ENCODE measurements at regions not wholly inside any gene's neighbourhood (a gene's known extent, or its start where the extent isn't known, plus 50 kb on each side); places are given as distances from the start of the nearest gene placed in this dataset.

DNA sequence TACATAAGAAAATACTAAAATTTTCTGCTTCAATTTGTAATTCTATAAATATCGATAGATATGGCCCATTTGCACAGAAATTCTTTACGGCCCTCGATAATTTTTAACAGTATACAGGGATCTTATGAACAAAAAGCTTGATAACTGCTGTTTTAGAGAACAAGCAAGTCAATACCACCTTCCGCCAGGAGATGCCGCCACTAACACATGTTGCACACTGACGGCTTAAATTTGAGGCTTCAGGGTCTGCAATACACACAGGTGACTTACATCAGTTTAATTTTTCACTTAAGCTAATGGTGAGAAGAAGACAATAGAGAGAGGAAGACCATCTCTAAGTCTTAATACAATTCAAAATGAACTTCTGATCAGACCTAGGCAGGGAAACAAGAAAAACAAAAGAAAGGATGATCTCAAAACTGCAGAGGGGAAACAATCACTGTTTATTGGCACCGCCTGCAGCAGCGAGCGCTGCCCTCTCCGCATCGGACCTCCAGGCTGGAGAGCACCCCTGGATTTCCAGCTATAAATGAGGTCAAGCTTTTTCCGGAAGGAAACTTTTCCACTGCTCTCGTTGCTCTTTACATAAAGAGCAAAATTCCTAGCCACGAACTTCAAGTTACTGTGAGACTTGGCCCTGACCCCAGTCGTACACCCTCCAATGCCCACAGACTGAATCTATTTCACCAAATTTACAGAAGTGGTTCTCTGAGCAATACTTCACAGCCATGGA, 53.9 kb downstream of the OTOR start:
- DNase-seq (peak in 2 of 3 donors; percentile 28 to 57), ATAC-seq (ENCODE audit: low read depth in 2 of 2) (no peak)
- no peaks in the 10 kb centered on the region for H3K36me3 ChIP-seq (ENCODE audit: control insufficient read depth, insufficient read depth, low read length)
- H3K27me3 ChIP-seq (ENCODE audit: control insufficient read depth, insufficient read depth, low read length): peaks cover 9% of the 10 kb centered on the region
- H3K4me1 ChIP-seq (ENCODE audit: control insufficient read depth, insufficient read depth, low read length, poor library complexity, severe bottlenecking): no peaks in the 10 kb centered on the region
- Mint-ChIP-seq H3K4me3 (no peak overlapping the region), H3K4me1 (peaks cover 0 to 1% (median 0%) of the 10 kb centered on the region in 4 donors), H3K27ac (no peak overlapping the region), H3K27me3 (peaks cover 26% of the 10 kb centered on the region), H3K36me3 (no peaks in the 10 kb centered on the region), H3K9me3 (peaks cover 0 to under 1% (median 0%) of the 10 kb centered on the region in 7 donors)
- no peak overlapping the region for H3K4me3 ChIP-seq (ENCODE audit: low read depth, low read length)
- H3K27ac ChIP-seq (ENCODE audit: insufficient read depth, low read length, poor library complexity, severe bottlenecking): no peak overlapping the region
- H3K9me3 ChIP-seq (ENCODE audit: control insufficient read depth in 2 of 2, low read length in 2 of 2): no peaks in the 10 kb centered on the region

DNA sequence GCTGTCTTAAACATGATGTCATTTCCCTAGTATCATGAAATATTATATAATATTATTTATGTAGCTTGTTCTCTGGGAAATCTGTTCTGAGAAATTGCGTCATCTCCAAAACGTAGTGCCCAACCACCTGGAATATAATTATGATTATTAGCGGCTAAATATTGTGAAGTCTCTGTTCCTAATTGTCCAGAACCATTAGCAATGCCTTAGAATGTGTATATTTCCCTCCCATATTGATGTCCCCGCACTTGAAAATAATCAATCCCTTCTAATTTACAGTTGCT, 54.4 kb downstream of the OTOR start:
- Mint-ChIP-seq H3K4me3 (no peak overlapping the region), H3K9me3 (no peaks in the 10 kb centered on the region), H3K27ac (no peak overlapping the region), H3K4me1 (peaks cover 0 to 1% (median 0%) of the 10 kb centered on the region in 4 donors), H3K27me3 (peaks cover 21% of the 10 kb centered on the region), H3K36me3 (no peaks in the 10 kb centered on the region)
- no peak overlapping the region for H3K27ac ChIP-seq (ENCODE audit: insufficient read depth, low read length, poor library complexity, severe bottlenecking)
- no peaks in the 10 kb centered on the region for H3K4me1 ChIP-seq (ENCODE audit: control insufficient read depth, insufficient read depth, low read length, poor library complexity, severe bottlenecking)
- DNase-seq: no peak
- H3K9me3 ChIP-seq (ENCODE audit: control insufficient read depth in 2 of 2, low read length in 2 of 2): no peaks in the 10 kb centered on the region
- no peak overlapping the region for H3K4me3 ChIP-seq (ENCODE audit: low read depth, low read length)
- no peaks in the 10 kb centered on the region for H3K36me3 ChIP-seq (ENCODE audit: control insufficient read depth, insufficient read depth, low read length)
- no peak for ATAC-seq (ENCODE audit: low read depth in 2 of 2)
- H3K27me3 ChIP-seq (ENCODE audit: control insufficient read depth, insufficient read depth, low read length): peaks cover 6% of the 10 kb centered on the region

DNA sequence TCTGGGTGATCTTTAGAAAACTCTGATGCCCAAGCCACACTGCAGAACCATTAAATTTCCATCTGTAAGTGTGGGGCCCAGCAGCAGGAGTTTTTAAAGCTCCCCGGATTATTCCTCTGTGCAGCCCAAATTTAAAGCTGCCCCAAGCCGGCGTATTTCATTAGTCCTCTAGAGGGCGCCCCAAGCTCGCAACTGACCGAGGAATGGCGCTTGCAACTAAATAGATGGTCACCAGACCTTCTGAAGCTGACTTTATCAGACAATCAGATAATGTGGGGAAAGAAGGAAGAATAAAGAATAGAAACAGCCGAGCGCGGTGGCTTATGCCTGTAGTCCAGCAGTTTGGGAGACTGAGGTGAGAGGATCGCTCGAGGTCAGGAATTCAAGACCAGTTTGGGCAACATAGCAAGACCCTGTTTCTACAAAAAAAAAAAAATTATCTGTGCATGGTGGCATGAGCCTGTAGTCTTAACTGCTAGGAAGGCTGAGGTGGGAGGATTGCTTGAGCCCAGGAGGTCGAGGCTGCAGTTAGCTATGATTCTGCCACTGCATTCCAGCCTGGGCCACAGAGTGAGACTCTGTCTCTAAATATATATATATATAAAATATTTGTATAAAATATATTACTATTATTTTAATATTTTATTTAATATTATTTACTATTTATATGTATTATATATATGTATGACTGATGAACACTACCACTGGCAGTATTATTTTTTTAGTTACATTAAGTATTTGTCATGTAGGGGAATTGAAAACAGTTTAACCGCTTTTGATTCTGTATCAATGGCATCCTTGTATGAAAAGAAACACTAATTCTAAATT, 56.0 kb downstream of the OTOR start:
- no peak overlapping the region for H3K4me3 ChIP-seq (ENCODE audit: low read depth, low read length)
- no peaks in the 10 kb centered on the region for H3K9me3 ChIP-seq (ENCODE audit: control insufficient read depth in 2 of 2, low read length in 2 of 2)
- no peaks in the 10 kb centered on the region for H3K36me3 Mint-ChIP-seq
- no peak overlapping the region for H3K4me3 Mint-ChIP-seq
- H3K4me1 ChIP-seq (ENCODE audit: control insufficient read depth, insufficient read depth, low read length, poor library complexity, severe bottlenecking): no peaks in the 10 kb centered on the region
- peaks cover 22% of the 10 kb centered on the region for H3K27me3 Mint-ChIP-seq
- H3K9me3 Mint-ChIP-seq: no peaks in the 10 kb centered on the region
- peaks cover 9% of the 10 kb centered on the region for H3K27me3 ChIP-seq (ENCODE audit: control insufficient read depth, insufficient read depth, low read length)
- no peaks in the 10 kb centered on the region for H3K36me3 ChIP-seq (ENCODE audit: control insufficient read depth, insufficient read depth, low read length)
- no peak overlapping the region for H3K27ac ChIP-seq (ENCODE audit: insufficient read depth, low read length, poor library complexity, severe bottlenecking)
- no peak overlapping the region for H3K27ac Mint-ChIP-seq
- DNase-seq: peak in 1 of 3 donors; percentile 34
- ATAC-seq (ENCODE audit: low read depth in 2 of 2): no peak
- H3K4me1 Mint-ChIP-seq: peaks cover 0 to 1% (median 0%) of the 10 kb centered on the region in 4 donors

DNA sequence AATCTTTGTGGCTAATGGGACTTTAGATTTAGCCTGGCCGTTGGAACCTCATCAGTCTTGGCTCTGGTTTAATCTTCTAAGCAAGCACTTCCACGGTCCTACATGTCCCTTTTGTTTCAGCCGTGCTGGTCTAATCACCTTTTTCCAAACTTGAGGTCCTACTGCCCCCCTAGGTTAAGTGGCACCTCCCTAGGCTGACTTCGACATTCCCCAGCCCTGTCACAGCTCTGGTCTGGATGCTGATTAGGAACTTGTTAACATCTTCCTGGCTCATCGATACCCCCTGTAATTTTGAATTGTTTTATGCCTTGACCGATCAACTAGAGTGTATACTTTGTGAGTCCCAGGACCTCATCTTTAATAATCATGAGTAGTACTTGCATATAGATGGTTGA, 56.6 kb downstream of the OTOR start:
- no peak overlapping the region for H3K27ac ChIP-seq (ENCODE audit: insufficient read depth, low read length, poor library complexity, severe bottlenecking)
- Mint-ChIP-seq H3K27me3 (peaks cover 22% of the 10 kb centered on the region), H3K36me3 (no peaks in the 10 kb centered on the region), H3K27ac (no peak overlapping the region), H3K4me3 (no peak overlapping the region), H3K9me3 (no peaks in the 10 kb centered on the region), H3K4me1 (peaks cover 0 to 1% (median 0%) of the 10 kb centered on the region in 4 donors)
- ATAC-seq (ENCODE audit: low read depth in 2 of 2): no peak
- no peak for DNase-seq
- H3K27me3 ChIP-seq (ENCODE audit: control insufficient read depth, insufficient read depth, low read length): peaks cover 9% of the 10 kb centered on the region
- H3K4me1 ChIP-seq (ENCODE audit: control insufficient read depth, insufficient read depth, low read length, poor library complexity, severe bottlenecking): no peaks in the 10 kb centered on the region
- no peak overlapping the region for H3K4me3 ChIP-seq (ENCODE audit: low read depth, low read length)
- H3K9me3 ChIP-seq (ENCODE audit: control insufficient read depth in 2 of 2, low read length in 2 of 2): no peaks in the 10 kb centered on the region
- H3K36me3 ChIP-seq (ENCODE audit: control insufficient read depth, insufficient read depth, low read length): no peaks in the 10 kb centered on the region

DNA sequence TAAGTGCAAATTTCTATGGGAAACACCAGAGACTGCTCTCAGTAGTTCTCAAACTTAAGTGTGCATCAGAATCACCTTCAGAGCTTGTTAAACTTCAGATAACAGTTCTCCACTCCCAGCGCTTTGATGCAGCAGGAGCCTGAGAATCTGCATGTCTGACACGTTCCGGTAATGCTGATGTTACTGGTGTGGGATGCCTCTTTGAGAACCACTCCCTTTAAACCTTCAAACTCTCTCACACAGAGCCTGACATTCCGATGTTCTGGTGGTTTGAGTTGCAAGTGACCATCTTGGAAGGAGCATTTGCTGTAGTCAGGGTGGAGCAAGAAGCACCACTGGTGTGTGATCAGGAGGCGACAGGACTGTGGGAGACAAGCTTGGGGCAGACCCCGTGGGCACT, 57.9 kb downstream of the OTOR start:
- H3K27ac Mint-ChIP-seq: no peak overlapping the region
- H3K4me3 Mint-ChIP-seq: no peak overlapping the region
- H3K27me3 Mint-ChIP-seq: peaks cover 22% of the 10 kb centered on the region
- Histone ChIP-seq H3K9me3 (ENCODE audit: control insufficient read depth in 2 of 2, low read length in 2 of 2) (no peaks in the 10 kb centered on the region), H3K27ac (ENCODE audit: insufficient read depth, low read length, poor library complexity, severe bottlenecking) (no peak overlapping the region), H3K4me1 (ENCODE audit: control insufficient read depth, insufficient read depth, low read length, poor library complexity, severe bottlenecking) (no peaks in the 10 kb centered on the region), H3K4me3 (ENCODE audit: low read depth, low read length) (no peak overlapping the region), H3K27me3 (ENCODE audit: control insufficient read depth, insufficient read depth, low read length) (peaks cover 9% of the 10 kb centered on the region), H3K36me3 (ENCODE audit: control insufficient read depth, insufficient read depth, low read length) (no peaks in the 10 kb centered on the region)
- peaks cover 0 to 1% (median 0%) of the 10 kb centered on the region in 4 donors for H3K4me1 Mint-ChIP-seq
- H3K36me3 Mint-ChIP-seq: no peaks in the 10 kb centered on the region
- no peak for ATAC-seq (ENCODE audit: low read depth in 2 of 2)
- DNase-seq: no peak
- H3K9me3 Mint-ChIP-seq: no peaks in the 10 kb centered on the region

DNA sequence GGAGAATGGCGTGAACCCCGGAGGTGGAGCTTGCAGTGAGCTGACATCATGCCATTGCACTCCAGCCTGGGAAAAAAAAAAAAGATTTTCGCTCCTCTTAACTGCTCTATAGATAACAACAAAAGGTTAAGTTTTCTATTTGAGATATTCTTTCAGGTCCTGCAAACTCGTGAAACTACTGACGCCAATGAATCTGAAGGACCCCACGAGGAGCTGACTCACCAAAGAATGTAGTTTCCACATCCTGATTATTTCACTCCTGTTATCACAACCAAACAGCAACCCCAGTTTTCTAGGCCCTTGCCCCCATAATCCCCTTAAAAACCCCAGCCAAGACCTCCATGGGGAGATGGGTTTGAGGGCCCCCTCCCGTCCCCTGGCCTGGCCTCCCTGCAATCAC, 58.7 kb downstream of the OTOR start:
- ATAC-seq (ENCODE audit: low read depth in 2 of 2): no peak
- Histone ChIP-seq H3K27me3 (ENCODE audit: control insufficient read depth, insufficient read depth, low read length) (peaks cover 8% of the 10 kb centered on the region), H3K36me3 (ENCODE audit: control insufficient read depth, insufficient read depth, low read length) (no peaks in the 10 kb centered on the region), H3K4me3 (ENCODE audit: low read depth, low read length) (no peak overlapping the region), H3K9me3 (ENCODE audit: control insufficient read depth in 2 of 2, low read length in 2 of 2) (no peaks in the 10 kb centered on the region), H3K27ac (ENCODE audit: insufficient read depth, low read length, poor library complexity, severe bottlenecking) (no peak overlapping the region), H3K4me1 (ENCODE audit: control insufficient read depth, insufficient read depth, low read length, poor library complexity, severe bottlenecking) (no peaks in the 10 kb centered on the region)
- Mint-ChIP-seq H3K4me1 (peaks cover 0 to 1% (median 0%) of the 10 kb centered on the region in 4 donors), H3K27me3 (peaks cover 21% of the 10 kb centered on the region), H3K4me3 (no peak overlapping the region), H3K36me3 (no peaks in the 10 kb centered on the region), H3K27ac (no peak overlapping the region), H3K9me3 (no peaks in the 10 kb centered on the region)
- no peak for DNase-seq

DNA sequence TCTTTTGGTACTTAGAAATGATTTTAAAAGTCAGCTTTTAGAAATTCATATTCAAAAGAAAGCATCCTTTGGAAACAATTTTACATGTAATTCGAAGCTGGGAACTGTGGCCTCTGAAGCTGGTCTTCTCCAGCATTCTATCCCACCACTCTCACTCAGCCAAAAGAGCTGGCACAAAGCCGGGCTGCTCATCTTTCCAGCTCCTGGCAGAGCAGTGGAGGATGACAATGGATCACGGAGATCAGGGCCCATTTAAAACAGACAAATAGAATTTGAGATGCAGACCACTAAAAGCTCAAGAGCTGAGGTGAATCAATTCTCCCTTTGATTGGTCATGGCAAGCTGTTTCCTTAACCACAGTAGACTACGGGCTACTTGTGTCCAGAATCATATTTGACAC, 60.6 kb downstream of the OTOR start:
- Mint-ChIP-seq H3K9me3 (peaks cover 0 to 2% (median 0%) of the 10 kb centered on the region in 7 donors), H3K27me3 (peaks cover 21% of the 10 kb centered on the region), H3K27ac (no peak overlapping the region), H3K36me3 (no peaks in the 10 kb centered on the region), H3K4me1 (peaks cover 0 to 1% (median 0%) of the 10 kb centered on the region in 4 donors), H3K4me3 (no peak overlapping the region)
- Histone ChIP-seq H3K9me3 (ENCODE audit: control insufficient read depth in 2 of 2, low read length in 2 of 2) (no peaks in the 10 kb centered on the region), H3K4me1 (ENCODE audit: control insufficient read depth, insufficient read depth, low read length, poor library complexity, severe bottlenecking) (no peaks in the 10 kb centered on the region), H3K27ac (ENCODE audit: insufficient read depth, low read length, poor library complexity, severe bottlenecking) (no peak overlapping the region), H3K4me3 (ENCODE audit: low read depth, low read length) (no peak overlapping the region), H3K27me3 (ENCODE audit: control insufficient read depth, insufficient read depth, low read length) (peaks cover 5% of the 10 kb centered on the region), H3K36me3 (ENCODE audit: control insufficient read depth, insufficient read depth, low read length) (no peaks in the 10 kb centered on the region)
- ATAC-seq (ENCODE audit: low read depth in 2 of 2) (no peak), DNase-seq (no peak)

DNA sequence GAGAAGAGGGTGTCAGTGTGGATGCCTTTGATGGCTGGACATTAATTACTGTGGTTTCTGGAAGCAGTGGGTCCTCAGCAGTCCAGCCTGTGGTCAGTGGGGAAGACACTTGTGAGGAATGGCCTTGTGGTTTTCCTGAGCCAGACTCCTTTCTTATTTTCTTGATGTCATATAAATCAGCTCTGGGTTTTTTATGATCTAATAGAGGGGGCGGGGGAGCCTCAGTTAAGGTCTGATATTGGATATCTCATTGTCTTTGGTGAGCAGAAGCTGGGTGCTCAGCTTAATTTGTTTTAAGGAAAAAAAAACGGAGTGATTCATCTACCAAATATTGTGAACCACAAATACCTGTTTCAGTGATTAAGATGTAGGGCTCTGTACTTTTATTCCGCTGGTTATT, 62.1 kb downstream of the OTOR start:
- Mint-ChIP-seq H3K4me1 (no peaks in the 10 kb centered on the region), H3K36me3 (no peaks in the 10 kb centered on the region), H3K27ac (no peak overlapping the region), H3K9me3 (peaks cover 0 to 2% (median 0%) of the 10 kb centered on the region in 7 donors), H3K4me3 (no peak overlapping the region), H3K27me3 (peaks cover 15% of the 10 kb centered on the region)
- H3K27me3 ChIP-seq (ENCODE audit: control insufficient read depth, insufficient read depth, low read length): peaks cover 5% of the 10 kb centered on the region
- ATAC-seq (ENCODE audit: low read depth in 2 of 2) (no peak), DNase-seq (no peak)
- no peak overlapping the region for H3K27ac ChIP-seq (ENCODE audit: insufficient read depth, low read length, poor library complexity, severe bottlenecking)
- no peak overlapping the region for H3K4me3 ChIP-seq (ENCODE audit: low read depth, low read length)
- no peaks in the 10 kb centered on the region for H3K36me3 ChIP-seq (ENCODE audit: control insufficient read depth, insufficient read depth, low read length)
- no peaks in the 10 kb centered on the region for H3K4me1 ChIP-seq (ENCODE audit: control insufficient read depth, insufficient read depth, low read length, poor library complexity, severe bottlenecking)
- no peaks in the 10 kb centered on the region for H3K9me3 ChIP-seq (ENCODE audit: control insufficient read depth in 2 of 2, low read length in 2 of 2)
